ENCODE measurements at regions not wholly inside any gene's neighbourhood (a gene's known extent, or its start where the extent isn't known, plus 50 kb on each side); places are given as distances from the start of the nearest gene placed in this dataset.

- TF ChIP-seq ZFX (IDR thresholded peaks at IDR 0.05), result no peak
- no peak for TF ChIP-seq CTCF (conservative IDR thresholded peaks at IDR 0.05)
- H3K27ac ChIP-seq, result no peak overlapping the region
Observed at GRCh38 chr4:180041576-180041975, 2201.6 kb upstream of the TENM3 start.

GRCh38 chr4:180052629-180053028 is 2190.6 kb upstream of the TENM3 start:
- no peak for TF ChIP-seq CTCF (conservative IDR thresholded peaks at IDR 0.05)
- no peak for TF ChIP-seq ZFX (IDR thresholded peaks at IDR 0.05)
- H3K27ac ChIP-seq, result no peak overlapping the region

- TF ChIP-seq ZFX (IDR thresholded peaks at IDR 0.05), result no peak
- no peak for TF ChIP-seq CTCF (conservative IDR thresholded peaks at IDR 0.05)
Observed at GRCh38 chr4:180054291-180054690, 2188.9 kb upstream of the TENM3 start.

GRCh38 chr4:180057299-180057721 is 2185.9 kb upstream of the TENM3 start:
- TF ChIP-seq CTCF (conservative IDR thresholded peaks at IDR 0.05) (peak; percentile 25), ZFX (IDR thresholded peaks at IDR 0.05) (no peak)
- H3K27ac ChIP-seq, result no peak overlapping the region

More at GRCh38 chr4:180054291-180054690, 2188.9 kb upstream of the TENM3 start:
- no peak overlapping the region for H3K27ac ChIP-seq

GRCh38 chr4:180057891-180058671 is 2185.1 kb upstream of the TENM3 start:
- TF ChIP-seq ZFX (IDR thresholded peaks at IDR 0.05), result no peak
- no peak for TF ChIP-seq CTCF (conservative IDR thresholded peaks at IDR 0.05)

GRCh38 chr4:180058691-180059215 is 2184.4 kb upstream of the TENM3 start:
- no peak overlapping the region for H3K27ac ChIP-seq
- TF ChIP-seq ZFX (IDR thresholded peaks at IDR 0.05) (no peak), CTCF (conservative IDR thresholded peaks at IDR 0.05) (no peak)

More at GRCh38 chr4:180057891-180058671, 2185.1 kb upstream of the TENM3 start:
- no peak overlapping the region for H3K27ac ChIP-seq

- no peak overlapping the region for H3K27ac ChIP-seq
- TF ChIP-seq ZFX (IDR thresholded peaks at IDR 0.05) (no peak), CTCF (conservative IDR thresholded peaks at IDR 0.05) (no peak)
Observed at GRCh38 chr4:180059216-180059881, 2183.9 kb upstream of the TENM3 start.

Data from C4-2B (cell line).